Right lobe of liver (tissue), 6 donors: ENCODE measurements at regions not wholly inside any gene's neighbourhood (a gene's known extent, or its start where the extent isn't known, plus 50 kb on each side); places are given as distances from the start of the nearest gene placed in this dataset.

Experiments used
- ATAC-seq, 4 donors: fragments of 200-7000 bp; cut with Tn5 transposase; one replicate each; pipeline ENCODE4 v1.9.1; 2020; ENCODE audit warnings: mild to moderate bottlenecking in 4 of 4, moderate library complexity in 4 of 4
- DNase-seq, 3 donors: peaks; one replicate each; pipeline ENCODE4 v3.0.0-alpha.2; 2020
- H3K27ac ChIP-seq, 3 donors: fragments of 200-600 bp; one replicate each; pipeline ENCODE4 v1.8.0; 2022
- H3K27me3 ChIP-seq, 2 donors: fragments of 200-600 bp; one replicate each; pipeline ENCODE4 v1.8.0; 2022
- H3K36me3 ChIP-seq, 4 donors: fragments of 200-600 bp; sonication (generic) in 1 of 4; one replicate each; pipeline versions ENCODE4 v1.5.1 to v1.8.0; 2017 to 2022; ENCODE audit warnings: control low read depth in 1 of 4
- H3K4me1 ChIP-seq, 4 donors: fragments of 200-600 bp; sonication (generic) in 1 of 4; one replicate each; pipeline versions ENCODE4 v1.5.1 to v1.8.0; 2017 to 2022; ENCODE audit warnings: control low read depth in 1 of 4
- H3K4me3 ChIP-seq, 3 donors: fragments of 200-600 bp; one replicate each; pipeline ENCODE4 v1.8.0; 2022
- H3K9me3 ChIP-seq, 4 donors: fragments of 200-600 bp; sonication (generic) in 1 of 4; one replicate each; pipeline versions ENCODE4 v1.5.1 to v1.8.0; 2017 to 2022; ENCODE audit warnings: control low read depth in 1 of 4
- POLR2A ChIP-seq: fragments of 450-650 bp; IDR thresholded peaks from one replicate; pipeline ENCODE4 v1.6.1; 2017; ENCODE audit warnings: antibody characterized with exemption, mild to moderate bottlenecking
- WGBS: methylation state at CpG from one replicate; pipeline ENCODE4 v1.1.6; 2018; ENCODE audit warnings: low coverage, low lambda C conversion rate; ENCODE audit not compliant: insufficient coverage; ENCODE audit errors: missing lambda C conversion rate; 5-methylcytosine and 5-hydroxymethylcytosine counted together
- intact Hi-C, 2 donors: fragments of 100-400 bp; cut with DNase I; formaldehyde crosslinking; loops; one replicate each; pipeline versions ENCODE4 v1.11.2 to v1.14.1; 2022
- TF ChIP-seq, protein P1 (sequence below), 4 donors: fragments of 200-600 bp in 3 of 4; fragments of 450-650 bp in 1 of 4; IDR thresholded peaks; one replicate each; pipeline versions ENCODE4 v1.5.1 to v1.8.0; 2016 to 2022; ENCODE audit warnings: antibody characterized with exemption in 4 of 4, mild to moderate bottlenecking in 2 of 4
- donor health status: DM: no; HTN: yes; CAD: no.
- donor health status: DM: no; HTN: no; CAD: no.
- donor health status: DM: no; HTN: no; CAD: no.
- donor health status: DM: no; HTN: yes; CAD: no.
- donor health status: DM: no; HTN: yes; CAD: no.

DNA sequence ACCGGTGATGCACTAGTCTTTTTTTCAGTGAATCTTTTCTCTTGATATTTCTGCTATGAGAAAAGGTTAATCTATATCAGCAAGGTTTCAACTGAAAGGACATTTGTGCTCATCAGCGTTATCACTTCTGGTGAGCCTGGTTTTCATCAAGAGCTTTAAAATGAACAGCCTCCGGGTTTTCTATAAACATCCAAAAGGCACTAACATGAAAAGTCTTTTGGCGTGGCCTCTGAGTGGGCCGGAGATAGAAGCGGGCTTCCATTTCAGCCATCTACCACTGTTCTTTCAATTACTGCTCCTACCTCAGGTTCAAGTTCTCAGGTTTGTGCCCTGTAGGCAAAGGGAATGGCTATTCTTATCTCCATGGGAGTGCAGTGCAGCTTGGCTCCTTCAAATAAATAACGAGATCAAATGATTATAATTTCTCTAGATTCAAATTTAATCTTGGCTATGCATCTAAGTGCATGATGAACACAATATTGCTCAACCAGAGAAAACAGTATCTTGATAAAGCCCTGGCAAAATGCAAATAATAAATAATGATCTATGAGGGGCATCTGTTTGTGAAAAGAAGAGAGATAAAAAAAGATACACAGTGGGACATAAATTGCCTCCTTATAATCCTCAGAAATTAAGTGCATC is 314.8 kb downstream of the CDH2 start:
- Histone ChIP-seq H3K36me3 (no peaks in the 10 kb centered on the region), H3K27me3 (no peaks in the 10 kb centered on the region), H3K9me3 (no peaks in the 10 kb centered on the region), H3K4me1 (no peaks in the 10 kb centered on the region), H3K27ac (no peak overlapping the region), H3K4me3 (no peak overlapping the region)
- ATAC-seq: no peak
- intact Hi-C loops: no loop called here
- TF ChIP-seq, protein P1, sequence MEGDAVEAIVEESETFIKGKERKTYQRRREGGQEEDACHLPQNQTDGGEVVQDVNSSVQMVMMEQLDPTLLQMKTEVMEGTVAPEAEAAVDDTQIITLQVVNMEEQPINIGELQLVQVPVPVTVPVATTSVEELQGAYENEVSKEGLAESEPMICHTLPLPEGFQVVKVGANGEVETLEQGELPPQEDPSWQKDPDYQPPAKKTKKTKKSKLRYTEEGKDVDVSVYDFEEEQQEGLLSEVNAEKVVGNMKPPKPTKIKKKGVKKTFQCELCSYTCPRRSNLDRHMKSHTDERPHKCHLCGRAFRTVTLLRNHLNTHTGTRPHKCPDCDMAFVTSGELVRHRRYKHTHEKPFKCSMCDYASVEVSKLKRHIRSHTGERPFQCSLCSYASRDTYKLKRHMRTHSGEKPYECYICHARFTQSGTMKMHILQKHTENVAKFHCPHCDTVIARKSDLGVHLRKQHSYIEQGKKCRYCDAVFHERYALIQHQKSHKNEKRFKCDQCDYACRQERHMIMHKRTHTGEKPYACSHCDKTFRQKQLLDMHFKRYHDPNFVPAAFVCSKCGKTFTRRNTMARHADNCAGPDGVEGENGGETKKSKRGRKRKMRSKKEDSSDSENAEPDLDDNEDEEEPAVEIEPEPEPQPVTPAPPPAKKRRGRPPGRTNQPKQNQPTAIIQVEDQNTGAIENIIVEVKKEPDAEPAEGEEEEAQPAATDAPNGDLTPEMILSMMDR (IDR thresholded peaks at IDR 0.05): no peak
- TF ChIP-seq POLR2A: no peak
- WGBS: 79% methylated on average over 7 of the region's 7 CpGs
- DNase-seq: no peak

DNA sequence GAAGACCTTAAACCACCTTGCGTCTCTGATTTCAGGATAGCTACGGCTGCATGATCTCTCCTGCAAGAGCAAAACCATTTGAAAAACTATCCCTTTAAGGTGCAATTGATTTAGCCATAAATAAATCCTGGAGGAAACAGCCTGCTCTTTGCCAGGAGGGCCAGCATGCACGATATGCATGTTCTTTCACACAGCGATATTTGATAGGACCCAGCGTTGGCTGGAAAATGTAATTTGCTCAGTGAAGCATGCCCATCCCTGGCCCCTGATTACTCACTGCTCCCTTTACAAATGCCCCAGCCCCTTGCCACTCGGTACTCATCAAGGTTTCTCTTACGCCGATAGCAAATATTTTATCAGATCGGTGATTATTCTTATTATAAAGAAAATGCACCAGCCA is 315.4 kb downstream of the CDH2 start:
- H3K9me3 ChIP-seq: no peaks in the 10 kb centered on the region
- WGBS: 78% methylated on average over 8 of the region's 9 CpGs

GRCh38 chr18:27860701-27861107 is 316.2 kb downstream of the CDH2 start:
- Histone ChIP-seq H3K9me3 (no peaks in the 10 kb centered on the region), H3K27me3 (no peaks in the 10 kb centered on the region), H3K4me1 (no peaks in the 10 kb centered on the region), H3K4me3 (no peak overlapping the region), H3K27ac (no peak overlapping the region), H3K36me3 (no peaks in the 10 kb centered on the region)
- no peak for ATAC-seq
- no peak for DNase-seq
- TF ChIP-seq POLR2A: no peak
- TF ChIP-seq, protein P1 (IDR thresholded peaks at IDR 0.05): no peak
- WGBS: 26% methylated on average over 4 of the region's 4 CpGs
- intact Hi-C loops: no loop called here

More for the DNA sequence above, 315.4 kb downstream of the CDH2 start:
- Histone ChIP-seq H3K27me3 (no peaks in the 10 kb centered on the region), H3K4me3 (no peak overlapping the region), H3K27ac (no peak overlapping the region), H3K36me3 (no peaks in the 10 kb centered on the region), H3K4me1 (no peaks in the 10 kb centered on the region)
- TF ChIP-seq, protein P1 (IDR thresholded peaks at IDR 0.05): no peak
- TF ChIP-seq POLR2A: no peak
- no peak for DNase-seq
- intact Hi-C loops: no loop called here
- no peak for ATAC-seq

DNA sequence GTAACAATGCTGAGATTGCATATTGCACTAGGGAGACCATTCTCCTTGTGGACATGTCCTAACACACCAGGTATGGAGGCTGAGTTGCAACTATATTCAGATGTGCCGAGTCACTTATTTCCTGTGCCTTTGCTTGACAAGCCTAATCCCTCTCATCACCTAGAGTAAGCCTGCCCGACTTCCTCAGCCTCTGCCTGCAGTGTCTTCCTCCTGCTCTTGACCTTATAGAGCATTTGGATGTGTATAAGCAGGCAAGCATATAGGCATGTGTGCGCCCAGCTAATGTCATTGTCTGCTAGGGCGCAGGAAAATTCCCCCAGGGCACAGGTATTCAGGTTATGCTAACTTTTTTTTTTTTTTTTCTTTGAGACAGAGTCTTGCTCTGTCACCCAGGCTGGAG is 316.9 kb downstream of the CDH2 start:
- intact Hi-C loops: no loop called here
- ATAC-seq: no peak
- DNase-seq: no peak
- no peak overlapping the region for H3K27ac ChIP-seq
- TF ChIP-seq, protein P1 (IDR thresholded peaks at IDR 0.05): no peak
- no peak for TF ChIP-seq POLR2A
- no peak overlapping the region for H3K4me3 ChIP-seq
- H3K27me3 ChIP-seq: no peaks in the 10 kb centered on the region
- WGBS: 78% methylated on average over 4 of the region's 4 CpGs
- no peaks in the 10 kb centered on the region for H3K4me1 ChIP-seq
- no peaks in the 10 kb centered on the region for H3K9me3 ChIP-seq
- no peaks in the 10 kb centered on the region for H3K36me3 ChIP-seq

GRCh38 chr18:27856820-27857219 is 320.1 kb downstream of the CDH2 start:
- no peaks in the 10 kb centered on the region for H3K36me3 ChIP-seq
- WGBS: 100% methylated on average over 1 of the region's 1 CpG
- no peaks in the 10 kb centered on the region for H3K27me3 ChIP-seq
- ATAC-seq (no peak), DNase-seq (no peak)
- H3K4me1 ChIP-seq: no peaks in the 10 kb centered on the region
- no peak overlapping the region for H3K4me3 ChIP-seq
- intact Hi-C loops: no loop called here
- no peaks in the 10 kb centered on the region for H3K9me3 ChIP-seq
- no peak for TF ChIP-seq POLR2A
- TF ChIP-seq, protein P1 (IDR thresholded peaks at IDR 0.05): no peak
- no peak overlapping the region for H3K27ac ChIP-seq
